ENCODE measurements at regions not wholly inside any gene's neighbourhood (a gene's known extent, or its start where the extent isn't known, plus 50 kb on each side); places are given as distances from the start of the nearest gene placed in this dataset.

DNA sequence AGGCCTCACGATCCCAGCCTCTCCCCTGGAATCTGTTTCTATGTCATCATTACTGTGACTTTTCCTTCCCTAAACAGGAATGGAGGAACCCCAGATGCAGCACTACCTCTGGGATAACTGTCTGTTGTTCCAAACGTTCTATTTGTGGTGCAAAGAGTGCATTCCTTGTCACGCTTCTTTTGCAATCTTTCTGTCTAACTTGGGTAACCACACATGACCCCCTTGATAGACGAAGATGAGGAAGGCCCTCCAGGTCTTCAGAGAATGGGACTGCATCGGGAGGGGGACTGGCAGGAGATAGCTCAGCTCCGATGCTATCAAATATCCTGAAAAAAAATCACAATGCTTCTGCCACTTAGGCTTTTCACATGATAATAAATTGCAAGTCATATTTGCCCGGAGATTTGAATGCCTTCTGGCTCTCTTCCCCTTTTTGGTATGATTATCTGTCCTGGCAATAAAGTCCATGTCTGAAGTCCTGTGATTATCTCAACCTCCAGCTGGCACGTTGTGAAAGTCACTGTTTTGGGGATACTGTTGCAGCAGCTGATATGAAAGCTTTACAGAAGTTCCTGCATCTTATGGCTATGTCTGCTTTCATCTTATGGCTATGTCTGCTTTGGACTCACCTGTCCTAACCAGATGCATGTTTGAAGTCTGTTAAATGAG is 148.7 kb upstream of the LMO4 start:
- no peak overlapping the region for H3K4me3 ChIP-seq (ENCODE audit: low read depth, low read length)
- DNase-seq (ENCODE audit: low read depth), result no peak
- in situ Hi-C loops (cut with HindIII; ENCODE audit: low sequenced_read_pairs), result no loop called here
- TF ChIP-seq, protein P1, sequence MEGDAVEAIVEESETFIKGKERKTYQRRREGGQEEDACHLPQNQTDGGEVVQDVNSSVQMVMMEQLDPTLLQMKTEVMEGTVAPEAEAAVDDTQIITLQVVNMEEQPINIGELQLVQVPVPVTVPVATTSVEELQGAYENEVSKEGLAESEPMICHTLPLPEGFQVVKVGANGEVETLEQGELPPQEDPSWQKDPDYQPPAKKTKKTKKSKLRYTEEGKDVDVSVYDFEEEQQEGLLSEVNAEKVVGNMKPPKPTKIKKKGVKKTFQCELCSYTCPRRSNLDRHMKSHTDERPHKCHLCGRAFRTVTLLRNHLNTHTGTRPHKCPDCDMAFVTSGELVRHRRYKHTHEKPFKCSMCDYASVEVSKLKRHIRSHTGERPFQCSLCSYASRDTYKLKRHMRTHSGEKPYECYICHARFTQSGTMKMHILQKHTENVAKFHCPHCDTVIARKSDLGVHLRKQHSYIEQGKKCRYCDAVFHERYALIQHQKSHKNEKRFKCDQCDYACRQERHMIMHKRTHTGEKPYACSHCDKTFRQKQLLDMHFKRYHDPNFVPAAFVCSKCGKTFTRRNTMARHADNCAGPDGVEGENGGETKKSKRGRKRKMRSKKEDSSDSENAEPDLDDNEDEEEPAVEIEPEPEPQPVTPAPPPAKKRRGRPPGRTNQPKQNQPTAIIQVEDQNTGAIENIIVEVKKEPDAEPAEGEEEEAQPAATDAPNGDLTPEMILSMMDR (IDR thresholded peaks at IDR 0.05; ENCODE audit: low read depth, low read length, missing control alignments), result no peak

DNA sequence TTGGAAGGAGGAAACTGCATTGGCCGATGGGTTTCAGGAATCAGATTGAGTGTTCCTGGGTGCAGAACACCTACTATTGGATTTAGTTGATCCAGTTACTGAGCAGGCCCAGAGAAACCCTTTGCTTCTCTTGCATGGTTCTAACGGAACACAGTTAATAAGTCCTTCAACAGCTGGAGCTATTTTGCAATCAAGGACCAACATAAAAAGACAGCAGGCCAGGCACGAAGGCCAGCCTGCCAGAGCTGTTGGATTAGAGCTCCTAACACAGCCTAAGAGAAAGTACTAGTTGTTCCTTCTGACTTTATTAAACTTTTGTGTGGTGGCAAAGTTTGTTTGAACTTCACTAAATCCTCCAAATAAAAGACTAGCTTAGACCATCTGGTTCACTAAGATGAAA is 148.0 kb upstream of the LMO4 start:
- no peak overlapping the region for H3K4me3 ChIP-seq (ENCODE audit: low read depth, low read length)
- TF ChIP-seq, protein P1 (IDR thresholded peaks at IDR 0.05; ENCODE audit: low read depth, low read length, missing control alignments), result no peak
- DNase-seq (ENCODE audit: low read depth), result no peak
- in situ Hi-C loops (cut with HindIII; ENCODE audit: low sequenced_read_pairs), result no loop called here

DNA sequence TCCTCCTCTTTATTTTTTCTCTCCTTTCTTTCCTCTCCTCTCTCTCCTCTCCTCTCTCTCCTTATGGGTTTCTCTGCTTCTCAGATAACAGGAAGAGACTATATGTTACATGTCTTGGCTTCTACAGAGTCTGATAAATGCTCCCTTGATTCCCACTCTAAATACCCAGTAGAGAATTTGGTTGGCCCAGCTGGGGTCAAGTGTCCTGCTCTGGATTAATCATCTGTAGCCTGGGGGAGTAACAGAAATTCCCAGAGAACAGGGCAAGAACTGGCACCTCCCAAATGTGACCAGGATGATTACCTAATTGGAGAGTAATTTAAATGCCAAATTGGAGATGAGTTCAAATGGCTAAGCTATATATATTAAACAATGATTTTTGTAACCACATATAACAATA is 146.1 kb upstream of the LMO4 start:
- TF ChIP-seq, protein P1 (IDR thresholded peaks at IDR 0.05; ENCODE audit: low read depth, low read length, missing control alignments), result no peak
- no peak overlapping the region for H3K4me3 ChIP-seq (ENCODE audit: low read depth, low read length)
- in situ Hi-C loops (cut with HindIII; ENCODE audit: low sequenced_read_pairs), result no loop called here
- no peak for DNase-seq (ENCODE audit: low read depth)

DNA sequence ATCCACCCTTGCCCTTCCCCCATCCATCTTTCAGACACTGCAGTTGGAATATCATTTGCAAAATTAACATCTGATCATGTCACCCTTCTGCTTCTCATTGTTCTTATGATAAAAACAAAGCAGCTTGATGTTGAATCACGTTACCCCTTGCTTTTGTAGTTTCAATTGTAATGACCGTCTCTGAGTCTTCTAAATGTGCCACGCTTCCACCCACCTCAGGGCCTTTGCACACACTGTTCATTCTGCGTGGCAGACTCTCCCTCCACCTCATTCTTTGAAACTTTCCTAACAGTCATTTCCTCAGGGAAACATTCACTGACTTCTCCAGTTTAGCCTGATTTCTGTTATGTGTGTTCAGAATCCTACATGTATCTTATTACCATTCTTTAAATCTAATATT is 143.6 kb upstream of the LMO4 start:
- DNase-seq (ENCODE audit: low read depth), result no peak
- H3K4me3 ChIP-seq (ENCODE audit: low read depth, low read length), result no peak overlapping the region
- TF ChIP-seq, protein P1 (IDR thresholded peaks at IDR 0.05; ENCODE audit: low read depth, low read length, missing control alignments), result no peak
- in situ Hi-C loops (cut with HindIII; ENCODE audit: low sequenced_read_pairs), result no loop called here

DNA sequence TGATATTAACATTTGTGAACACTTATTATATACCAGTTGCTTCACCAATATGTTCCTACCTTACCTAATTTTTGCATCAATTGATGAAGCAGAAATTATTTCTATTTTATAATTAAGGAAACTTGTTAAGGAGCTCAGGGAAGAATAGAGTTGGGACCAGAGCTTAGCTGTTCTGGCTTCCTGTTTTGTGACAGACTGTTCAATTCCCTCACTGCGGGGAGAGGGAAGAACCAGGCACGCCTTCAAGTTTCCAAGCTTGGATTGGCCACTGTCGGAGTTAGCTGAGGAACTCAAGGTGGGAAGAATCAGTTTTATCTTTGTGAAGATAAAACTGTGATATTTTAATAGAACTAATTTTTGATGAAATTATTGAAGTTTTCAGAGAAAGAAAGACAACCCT is 142.3 kb upstream of the LMO4 start:
- DNase-seq (ENCODE audit: low read depth), result no peak
- in situ Hi-C loops (cut with HindIII; ENCODE audit: low sequenced_read_pairs), result no loop called here
- H3K4me3 ChIP-seq (ENCODE audit: low read depth, low read length), result no peak overlapping the region
- TF ChIP-seq, protein P1 (IDR thresholded peaks at IDR 0.05; ENCODE audit: low read depth, low read length, missing control alignments), result no peak

DNA sequence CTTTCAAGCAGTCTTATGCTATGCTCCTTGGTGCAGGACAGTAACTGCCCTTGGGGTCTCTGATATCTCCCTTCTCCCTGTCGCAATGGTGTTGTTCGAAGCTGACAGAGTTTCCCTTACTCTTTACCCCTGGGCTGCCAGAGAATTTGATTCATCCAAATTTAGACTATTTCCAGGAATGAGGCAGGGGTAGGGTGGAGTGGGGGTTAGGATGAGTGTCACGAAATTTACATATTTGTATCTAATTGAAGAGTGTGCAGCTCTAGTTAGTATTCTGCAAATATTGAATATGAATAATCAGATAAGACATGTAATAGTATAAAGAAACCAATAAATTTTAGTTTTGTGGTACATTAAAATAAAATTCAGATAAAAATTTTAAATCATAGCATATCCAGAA is 140.0 kb upstream of the LMO4 start:
- TF ChIP-seq, protein P1 (IDR thresholded peaks at IDR 0.05; ENCODE audit: low read depth, low read length, missing control alignments), result no peak
- H3K4me3 ChIP-seq (ENCODE audit: low read depth, low read length), result no peak overlapping the region
- in situ Hi-C loops (cut with HindIII; ENCODE audit: low sequenced_read_pairs), result no loop called here

More for the DNA sequence above, 140.0 kb upstream of the LMO4 start:
- no peak for DNase-seq (ENCODE audit: low read depth)

Measured in astrocyte of the cerebellum (primary cell).